Peyer's patch (tissue), 4 donors: ENCODE measurements at regions not wholly inside any gene's neighbourhood (a gene's known extent, or its start where the extent isn't known, plus 50 kb on each side); places are given as distances from the start of the nearest gene placed in this dataset.

Experiments used
- CTCF ChIP-seq, 6 experiments: fragments of 450-650 bp in 4 of 6; fragments of 200-600 bp in 2 of 6; sonication (generic) in 1 of 6; IDR thresholded peaks; one replicate each; pipeline ENCODE4 v1.5.1; 2017 to 2019; ENCODE audit warnings: antibody characterized with exemption in 6 of 6, mild to moderate bottlenecking in 3 of 6, moderate library complexity in 1 of 6
- POLR2A ChIP-seq, 2 donors: fragments of 450-650 bp; IDR thresholded peaks; one replicate each; pipeline ENCODE4 v1.5.1; 2017; ENCODE audit warnings: antibody characterized with exemption in 2 of 2, mild to moderate bottlenecking in 2 of 2, moderate library complexity in 2 of 2

GRCh38 chr3:120544361-120544760 is 51.8 kb upstream of the NDUFB4 start:
- TF ChIP-seq CTCF (IDR thresholded peaks at IDR 0.05) (no peak), POLR2A (IDR thresholded peaks at IDR 0.05) (no peak)
